T-helper 1 cell treated with Interleukin-12 subunit alpha and Interleukin-12 subunit beta and Interleukin-4 antibody, amounts not matched to agents 30 ng/mL and 1 ng/mL, for 36 hours (primary cell): ENCODE measurements at regions not wholly inside any gene's neighbourhood (a gene's known extent, or its start where the extent isn't known, plus 50 kb on each side); places are given as distances from the start of the nearest gene placed in this dataset.

ENCODE experiments used
- intact Hi-C: fragments of 100-400 bp; cut with micrococcal nuclease; formaldehyde crosslinking; loops from one replicate; pipeline ENCODE4 v1.15.1; 2024

GRCh38 chr10:8921568-8921967 is 867.1 kb downstream of the GATA3 start:
- intact Hi-C loops: no loop called here

DNA sequence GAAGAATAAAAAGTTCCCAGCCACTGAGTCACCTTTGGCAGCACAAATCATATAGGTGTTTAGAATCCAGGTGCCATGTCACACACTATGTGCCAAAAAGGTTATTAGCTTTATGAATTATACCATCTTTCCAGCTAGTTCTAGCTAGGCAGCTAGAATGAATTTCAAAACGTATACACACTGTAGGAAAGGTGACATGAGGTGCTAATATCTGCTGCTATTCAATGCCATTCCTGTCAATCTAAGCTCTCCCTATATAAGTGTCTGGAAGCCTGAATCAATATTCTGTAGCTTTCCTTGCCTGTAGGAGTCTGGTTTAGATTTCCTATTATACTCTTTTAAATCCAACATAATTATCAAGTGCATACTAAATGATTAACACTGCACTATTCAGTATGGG is 868.6 kb downstream of the GATA3 start:
- intact Hi-C loops: no loop called here

DNA sequence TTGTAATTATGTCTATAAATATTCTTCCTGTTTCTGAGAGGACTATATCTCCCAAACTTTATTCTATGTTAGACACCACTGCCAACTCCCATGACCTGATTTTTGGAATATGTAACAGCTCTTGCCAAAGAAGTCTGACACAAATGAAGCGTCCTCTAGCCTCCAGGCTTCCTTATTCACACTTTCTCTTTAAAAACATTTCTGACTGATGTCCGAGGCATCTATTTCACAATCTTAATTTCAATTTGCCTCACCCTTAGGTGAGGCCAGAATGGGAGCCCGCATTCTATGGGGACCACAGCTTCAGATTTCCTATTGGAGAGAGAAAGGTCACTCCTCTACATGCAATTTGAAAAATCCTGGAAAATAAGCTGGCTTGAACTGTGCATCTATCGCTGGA is 873.2 kb downstream of the GATA3 start:
- intact Hi-C loops: no loop called here

DNA sequence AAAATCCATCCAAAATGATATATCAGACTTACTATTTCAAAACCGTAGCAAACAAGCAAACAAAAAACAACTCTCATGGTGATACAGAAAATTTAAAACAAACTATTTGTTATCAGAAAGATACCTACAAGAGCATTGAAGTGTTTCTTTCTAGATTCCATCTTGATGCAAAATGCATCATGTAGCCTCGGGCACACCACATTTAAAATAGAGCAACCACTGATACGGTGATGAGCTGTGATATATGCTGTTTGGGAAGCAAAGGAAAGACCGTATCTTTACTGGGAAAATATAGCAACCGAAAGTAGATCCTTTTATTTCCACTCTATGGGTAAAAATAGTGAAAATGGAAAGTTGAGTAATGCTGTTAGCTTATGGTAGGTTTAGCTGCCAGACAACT is 892.0 kb downstream of the GATA3 start:
- intact Hi-C loops: no loop called here

- intact Hi-C loops: no loop called here
These were observed 896.5 kb downstream of the GATA3 start for GRCh38 chr10:8950978-8951377.

- intact Hi-C loops: no loop called here
These were observed 897.1 kb downstream of the GATA3 start for GRCh38 chr10:8951440-8952089.

GRCh38 chr10:8956400-8956799 is 901.9 kb downstream of the GATA3 start:
- intact Hi-C loops: no loop called here

DNA sequence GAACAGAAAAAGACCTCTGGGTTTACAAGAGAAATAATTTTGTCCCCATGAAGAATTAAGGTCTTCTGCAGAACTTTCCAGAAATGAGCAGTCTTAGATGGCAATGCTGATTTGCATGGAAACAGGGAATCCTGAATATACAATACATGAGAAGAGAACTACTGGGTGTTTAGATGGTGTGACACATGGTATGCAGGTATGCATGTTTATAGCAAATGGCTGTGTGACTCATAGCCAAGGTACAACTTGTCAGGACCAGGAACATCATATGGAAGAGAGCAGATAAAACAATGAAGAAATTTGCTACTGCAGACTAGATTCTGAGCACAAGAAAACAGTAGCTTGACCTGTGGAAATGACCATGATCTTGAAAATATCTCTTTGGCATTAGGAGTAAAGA is 907.8 kb downstream of the GATA3 start:
- intact Hi-C loops: no loop called here

DNA sequence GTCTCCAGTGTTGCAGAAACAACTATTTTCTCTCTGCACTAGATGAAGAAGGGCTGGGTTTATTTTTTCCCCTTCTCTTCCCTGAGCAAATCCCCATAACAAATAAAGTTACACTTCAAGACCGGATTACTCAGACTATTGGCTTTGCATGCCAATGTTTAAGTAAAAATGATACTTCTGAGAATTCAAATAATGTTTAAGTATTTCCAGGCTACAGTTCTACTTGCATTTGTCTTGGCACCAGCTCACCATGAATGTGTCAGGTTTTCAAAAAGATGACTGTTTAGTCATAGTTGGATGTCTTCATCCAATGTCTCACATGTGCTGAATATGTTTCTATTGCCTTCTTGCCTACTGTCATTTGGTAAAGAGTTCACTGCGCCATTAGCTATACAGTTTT is 912.6 kb downstream of the GATA3 start:
- intact Hi-C loops: no loop called here

- intact Hi-C loops: no loop called here
These were observed 915.4 kb downstream of the GATA3 start for GRCh38 chr10:8969853-8970252.

DNA sequence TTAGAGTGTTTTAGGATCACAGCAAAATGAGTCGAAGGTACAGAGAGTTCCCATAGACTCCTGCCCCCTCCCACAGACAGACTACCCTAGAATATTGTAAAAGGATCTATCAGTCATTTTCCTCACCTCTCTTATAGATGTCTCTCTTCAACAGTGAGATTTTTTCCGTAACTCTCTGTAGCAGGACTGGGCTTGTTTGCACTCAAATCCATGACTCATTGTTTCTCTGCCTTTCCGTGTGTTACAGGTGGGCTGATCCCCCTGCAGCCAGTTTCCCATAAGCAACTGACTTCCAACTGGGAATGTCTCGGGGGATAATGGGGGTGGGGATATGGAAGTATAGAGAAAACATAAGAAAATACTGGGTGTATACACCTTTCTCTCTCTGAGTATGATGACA is 921.0 kb downstream of the GATA3 start:
- intact Hi-C loops: no loop called here

GRCh38 chr10:8978100-8978499 is 923.6 kb downstream of the GATA3 start:
- intact Hi-C loops: no loop called here

- intact Hi-C loops: no loop called here
These were observed 925.5 kb downstream of the GATA3 start for GRCh38 chr10:8979976-8980375.

- intact Hi-C loops: no loop called here
These were observed 926.8 kb downstream of the GATA3 start for GRCh38 chr10:8981277-8981676.

GRCh38 chr10:8985651-8986050 is 931.2 kb downstream of the GATA3 start:
- intact Hi-C loops: loop anchor here (5.0 kb wide), 1 partner anchor 933 kb away; the partner anchor contains the start of gene GATA3

DNA sequence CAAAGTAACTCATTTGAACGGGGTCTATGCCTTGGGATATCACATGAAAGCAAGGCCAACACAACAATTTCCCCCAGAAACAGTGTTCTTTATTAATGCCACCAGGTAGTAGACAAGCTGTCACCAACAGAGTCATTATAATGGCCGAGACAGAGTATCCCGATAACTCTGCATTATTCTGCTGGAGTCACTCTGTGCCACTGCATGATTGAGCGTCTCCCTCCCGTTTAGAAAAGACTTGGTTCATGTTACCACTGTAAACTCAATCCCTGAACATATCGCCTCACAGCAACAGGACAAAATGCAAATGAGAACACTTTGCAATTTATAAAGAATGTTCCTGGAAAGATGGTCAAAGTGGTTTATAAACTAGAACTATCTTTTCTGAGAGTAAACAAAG is 932.5 kb downstream of the GATA3 start:
- intact Hi-C loops: loop anchor here (5.0 kb wide), 1 partner anchor 935 kb away; the partner anchor contains the start of gene GATA3

GRCh38 chr10:8987712-8988111 is 933.2 kb downstream of the GATA3 start:
- intact Hi-C loops: loop anchor here (5.0 kb wide), 1 partner anchor 935 kb away; the partner anchor contains the start of gene GATA3

- intact Hi-C loops: loop anchor here (10.0 kb wide), 1 partner anchor 1136 kb away; no protein-coding TSS in a partner anchor
These were observed 935.9 kb downstream of the GATA3 start for GRCh38 chr10:8990280-8990987.

DNA sequence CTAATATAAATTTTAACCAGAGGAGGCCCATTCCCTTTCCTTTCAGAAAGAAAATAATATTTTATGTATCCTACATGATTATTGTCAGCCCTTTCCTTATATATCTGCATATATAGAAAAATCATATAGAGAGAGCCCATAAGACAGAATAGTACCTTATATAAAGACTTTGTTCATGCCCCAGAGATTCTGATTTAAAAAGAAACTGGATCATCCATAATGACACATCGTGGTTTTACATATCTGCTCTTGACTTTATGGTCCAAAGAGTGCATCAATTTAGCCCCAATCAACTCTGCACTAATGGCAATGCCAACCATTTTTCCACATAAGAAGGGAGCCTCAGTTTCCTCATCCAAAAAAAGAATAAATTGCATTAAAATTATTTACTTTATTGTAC is 937.5 kb downstream of the GATA3 start:
- intact Hi-C loops: loop anchor here (10.0 kb wide), 1 partner anchor 1137 kb away; no protein-coding TSS in a partner anchor

- intact Hi-C loops: loop anchor here (10.0 kb wide), 1 partner anchor 1139 kb away; no protein-coding TSS in a partner anchor
These were observed 939.4 kb downstream of the GATA3 start for GRCh38 chr10:8993864-8994263.

DNA sequence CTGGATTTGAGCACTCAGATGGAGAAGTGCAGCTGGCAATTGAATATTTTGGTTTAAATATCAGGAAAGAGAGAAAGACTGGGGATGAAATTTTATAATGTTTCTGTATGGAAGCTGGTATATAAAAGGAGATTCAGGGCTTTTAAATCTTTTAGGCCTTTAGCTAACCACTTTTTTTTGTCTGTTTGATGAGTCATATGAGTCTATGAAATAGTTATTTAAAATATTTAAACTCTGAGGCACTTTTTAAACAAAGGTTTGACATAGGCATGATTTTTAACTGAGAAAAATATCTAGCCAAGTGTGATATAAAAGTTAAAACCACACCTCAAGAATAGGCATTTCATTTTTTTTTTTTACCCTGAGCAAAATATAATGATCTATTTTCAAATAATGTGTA is 944.3 kb downstream of the GATA3 start:
- intact Hi-C loops: loop anchor here (10.0 kb wide), 1 partner anchor 1144 kb away; no protein-coding TSS in a partner anchor

GRCh38 chr10:9003122-9003521 is 948.6 kb downstream of the GATA3 start:
- intact Hi-C loops: no loop called here

DNA sequence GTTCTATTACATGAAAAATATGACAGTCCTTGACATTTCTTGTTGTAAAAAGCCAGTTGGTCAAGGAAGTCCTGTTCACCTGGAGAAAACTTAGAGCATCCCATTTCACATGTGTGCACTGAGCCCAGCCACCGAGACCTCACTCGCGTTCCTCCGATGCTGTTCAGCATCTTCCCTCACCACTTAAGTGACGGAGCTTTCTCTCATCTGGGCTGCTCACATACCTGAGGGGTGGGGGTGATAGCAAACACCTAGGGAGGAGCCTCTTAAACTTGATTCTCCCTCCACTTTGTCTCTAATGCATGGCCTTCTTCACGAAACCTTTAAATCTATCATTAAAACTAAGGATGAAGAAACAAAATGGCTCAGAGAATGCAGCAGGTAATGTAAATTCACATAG is 950.2 kb downstream of the GATA3 start:
- intact Hi-C loops: no loop called here
